ENCODE measurements at regions not wholly inside any gene's neighbourhood (a gene's known extent, or its start where the extent isn't known, plus 50 kb on each side); places are given as distances from the start of the nearest gene placed in this dataset.

DNA sequence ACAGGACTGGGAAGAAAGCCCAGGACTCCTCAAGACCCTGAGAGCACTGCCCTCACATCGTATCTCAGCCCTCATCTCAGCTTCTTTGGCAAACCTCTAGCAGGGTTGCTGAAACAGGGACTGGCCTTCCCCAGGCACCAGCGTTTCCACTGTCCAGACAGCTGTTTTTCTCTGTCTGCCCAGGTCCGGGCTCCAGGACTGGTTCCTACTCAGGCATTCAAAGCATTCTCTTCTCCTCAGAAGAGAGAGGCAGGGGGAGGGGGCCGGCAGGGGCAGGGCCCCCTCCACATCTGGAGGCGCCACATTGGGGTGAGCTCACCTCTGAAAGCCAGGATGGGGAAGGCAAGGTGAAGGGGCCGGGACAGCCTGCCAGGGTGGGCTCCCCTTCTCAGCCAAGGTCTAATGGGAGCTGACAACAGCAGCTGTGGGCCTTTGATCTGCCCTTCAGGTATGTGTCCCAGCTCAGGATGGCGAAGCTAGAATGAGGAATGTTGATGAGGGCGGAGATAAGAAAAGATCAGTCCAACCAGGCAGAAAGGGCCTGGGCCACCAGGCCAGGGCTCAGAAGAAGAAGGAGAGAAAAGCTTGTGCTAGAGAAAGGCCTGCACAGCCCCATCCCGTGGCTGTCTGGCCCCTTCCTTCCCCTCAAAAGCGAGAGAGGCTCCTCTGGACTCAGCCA, 60.4 kb downstream of the PJA1 start:
- TF ChIP-seq, protein P1, sequence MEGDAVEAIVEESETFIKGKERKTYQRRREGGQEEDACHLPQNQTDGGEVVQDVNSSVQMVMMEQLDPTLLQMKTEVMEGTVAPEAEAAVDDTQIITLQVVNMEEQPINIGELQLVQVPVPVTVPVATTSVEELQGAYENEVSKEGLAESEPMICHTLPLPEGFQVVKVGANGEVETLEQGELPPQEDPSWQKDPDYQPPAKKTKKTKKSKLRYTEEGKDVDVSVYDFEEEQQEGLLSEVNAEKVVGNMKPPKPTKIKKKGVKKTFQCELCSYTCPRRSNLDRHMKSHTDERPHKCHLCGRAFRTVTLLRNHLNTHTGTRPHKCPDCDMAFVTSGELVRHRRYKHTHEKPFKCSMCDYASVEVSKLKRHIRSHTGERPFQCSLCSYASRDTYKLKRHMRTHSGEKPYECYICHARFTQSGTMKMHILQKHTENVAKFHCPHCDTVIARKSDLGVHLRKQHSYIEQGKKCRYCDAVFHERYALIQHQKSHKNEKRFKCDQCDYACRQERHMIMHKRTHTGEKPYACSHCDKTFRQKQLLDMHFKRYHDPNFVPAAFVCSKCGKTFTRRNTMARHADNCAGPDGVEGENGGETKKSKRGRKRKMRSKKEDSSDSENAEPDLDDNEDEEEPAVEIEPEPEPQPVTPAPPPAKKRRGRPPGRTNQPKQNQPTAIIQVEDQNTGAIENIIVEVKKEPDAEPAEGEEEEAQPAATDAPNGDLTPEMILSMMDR (IDR thresholded peaks at IDR 0.05; ENCODE audit: unreplicated experiment): no peak
- Mint-ChIP-seq H3K9me3 (peaks cover 7% of the 10 kb centered on the region), H3K4me1 (peaks cover 47% of the 10 kb centered on the region), H3K4me3 (no peak overlapping the region), H3K27me3 (ENCODE audit: low read depth) (no peaks in the 10 kb centered on the region), H3K36me3 (no peaks in the 10 kb centered on the region), H3K27ac (peak overlapping the region; percentile 30)
- no peak for DNase-seq (ENCODE audit: low spot score in 2 of 2, unreplicated experiment in 2 of 2)

DNA sequence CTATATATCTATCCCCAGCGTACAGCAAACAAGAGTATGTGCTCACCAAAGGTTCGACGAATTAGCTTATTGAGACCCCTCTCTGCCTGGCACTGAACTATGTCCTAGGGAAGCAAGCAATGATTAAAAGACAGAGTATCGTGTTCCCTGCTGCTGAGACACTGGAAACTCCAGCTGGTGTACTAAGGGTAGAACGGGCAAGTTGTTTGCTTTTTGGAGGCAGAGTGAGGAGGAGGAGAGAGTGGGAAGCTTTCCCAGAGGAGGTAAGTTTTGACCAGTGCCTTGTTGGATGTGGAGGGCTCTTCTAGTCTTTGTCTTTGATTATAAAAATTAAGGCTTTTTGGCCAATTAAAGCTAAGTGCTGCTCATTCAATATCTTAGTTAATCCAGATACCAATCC, 61.7 kb downstream of the PJA1 start:
- peaks cover 7% of the 10 kb centered on the region for H3K9me3 Mint-ChIP-seq

DNA sequence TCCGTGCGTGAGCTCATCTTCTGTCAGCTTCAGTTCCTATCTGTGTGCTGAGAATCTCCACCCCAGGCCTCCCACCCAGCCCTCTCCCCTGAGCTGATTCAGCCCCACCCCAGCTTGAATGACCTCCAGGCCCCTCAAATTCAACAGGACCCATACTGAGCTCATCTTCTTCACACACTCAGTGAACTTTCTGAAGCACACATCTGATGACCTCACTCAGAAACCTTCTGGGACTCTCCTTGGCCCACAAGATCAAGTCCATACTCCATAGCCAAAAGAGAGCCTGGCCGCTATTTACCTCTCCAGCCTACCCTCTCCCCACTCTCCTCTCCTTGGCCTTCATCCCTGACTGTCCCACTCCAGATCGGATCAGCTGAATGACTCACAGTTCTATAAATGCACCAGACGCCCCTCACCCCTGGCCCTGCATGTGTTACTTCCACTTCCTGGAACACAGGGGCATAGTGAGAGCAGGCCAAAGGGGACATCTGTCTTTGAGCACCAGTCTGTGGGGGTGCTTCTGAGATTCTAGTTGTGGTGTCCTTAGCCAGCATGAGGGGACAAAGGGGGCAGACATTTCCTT, 62.5 kb downstream of the PJA1 start:
- Mint-ChIP-seq H3K4me3 (no peak overlapping the region), H3K36me3 (no peaks in the 10 kb centered on the region), H3K4me1 (peaks cover 30% of the 10 kb centered on the region), H3K9me3 (peaks cover 6% of the 10 kb centered on the region), H3K27me3 (ENCODE audit: low read depth) (no peaks in the 10 kb centered on the region), H3K27ac (peak overlapping the region; percentile 37)
- DNase-seq (ENCODE audit: low spot score in 2 of 2, unreplicated experiment in 2 of 2): no peak
- TF ChIP-seq, protein P1 (IDR thresholded peaks at IDR 0.05; ENCODE audit: unreplicated experiment): no peak

More for the DNA sequence above, 61.7 kb downstream of the PJA1 start:
- H3K4me3 Mint-ChIP-seq: no peak overlapping the region
- no peaks in the 10 kb centered on the region for H3K27me3 Mint-ChIP-seq (ENCODE audit: low read depth)
- H3K36me3 Mint-ChIP-seq: no peaks in the 10 kb centered on the region
- TF ChIP-seq, protein P1 (IDR thresholded peaks at IDR 0.05; ENCODE audit: unreplicated experiment): no peak
- H3K27ac Mint-ChIP-seq: no peak overlapping the region
- DNase-seq (ENCODE audit: low spot score in 2 of 2, unreplicated experiment in 2 of 2): no peak
- H3K4me1 Mint-ChIP-seq: peaks cover 35% of the 10 kb centered on the region

DNA sequence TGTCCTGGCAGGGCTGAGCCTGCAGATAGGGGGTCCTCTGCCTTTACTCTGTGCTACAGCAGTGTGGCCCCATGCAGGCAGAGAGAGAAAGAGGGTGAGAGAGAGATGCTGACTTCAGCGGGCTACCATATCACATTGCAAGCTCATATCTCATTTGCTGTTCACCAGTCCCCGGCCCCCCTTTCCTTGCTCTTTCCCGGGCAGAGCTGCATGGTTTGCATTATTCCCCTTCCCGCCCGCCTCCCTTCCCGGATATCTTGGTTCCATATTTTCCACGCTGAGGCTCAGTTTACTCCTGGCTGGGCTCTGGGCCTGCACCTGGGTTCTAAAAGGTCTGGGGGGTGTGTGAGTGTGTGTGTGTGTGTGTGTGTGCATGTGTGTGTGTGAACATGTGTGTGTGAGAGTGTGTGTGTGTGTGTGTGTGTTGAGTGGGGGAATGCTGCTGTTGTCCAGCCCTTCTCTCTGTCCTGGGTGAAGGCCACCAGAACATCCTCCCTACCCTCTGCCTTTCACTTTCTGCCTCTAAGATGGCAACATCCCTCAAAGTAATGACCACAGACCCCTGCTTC, 63.5 kb downstream of the PJA1 start:
- Mint-ChIP-seq H3K36me3 (no peaks in the 10 kb centered on the region), H3K27ac (peak overlapping the region; percentile 44), H3K9me3 (peaks cover 4% of the 10 kb centered on the region), H3K4me1 (peaks cover 21% of the 10 kb centered on the region), H3K4me3 (no peak overlapping the region), H3K27me3 (ENCODE audit: low read depth) (no peaks in the 10 kb centered on the region)
- TF ChIP-seq, protein P1 (IDR thresholded peaks at IDR 0.05; ENCODE audit: unreplicated experiment): no peak
- no peak for DNase-seq (ENCODE audit: low spot score in 2 of 2, unreplicated experiment in 2 of 2)

DNA sequence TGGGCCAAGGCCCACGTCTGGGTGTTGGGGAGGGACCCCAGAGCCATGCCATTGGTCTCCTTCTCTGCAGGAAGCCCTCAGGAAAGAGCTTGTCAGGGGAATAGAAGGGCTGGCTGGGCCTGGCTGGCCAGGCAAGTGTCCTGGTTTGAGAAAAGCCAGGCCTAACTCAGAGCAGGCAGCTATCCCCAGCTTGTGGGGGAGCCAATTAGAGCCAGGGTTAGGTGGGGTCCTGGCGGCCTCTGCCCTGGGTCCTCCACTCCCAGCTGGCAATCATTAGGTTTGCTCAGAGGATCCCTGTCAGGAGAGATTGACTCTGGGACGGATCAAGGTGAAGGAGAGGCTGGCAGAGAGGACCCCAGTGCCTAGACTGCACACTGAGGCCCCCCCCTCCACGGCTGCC, 64.8 kb downstream of the PJA1 start:
- H3K4me1 Mint-ChIP-seq: peaks cover 16% of the 10 kb centered on the region
- peaks cover 9% of the 10 kb centered on the region for H3K9me3 Mint-ChIP-seq
- no peak overlapping the region for H3K27ac Mint-ChIP-seq
- no peak for DNase-seq (ENCODE audit: low spot score in 2 of 2, unreplicated experiment in 2 of 2)
- no peak overlapping the region for H3K4me3 Mint-ChIP-seq
- H3K36me3 Mint-ChIP-seq: no peaks in the 10 kb centered on the region
- TF ChIP-seq, protein P1 (IDR thresholded peaks at IDR 0.05; ENCODE audit: unreplicated experiment): no peak
- H3K27me3 Mint-ChIP-seq (ENCODE audit: low read depth): no peaks in the 10 kb centered on the region

Measured in mesothelial cell of epicardium (in vitro differentiated cells).